IPS-18c (cell line): ENCODE measurements at regions not wholly inside any gene's neighbourhood (a gene's known extent, or its start where the extent isn't known, plus 50 kb on each side); places are given as distances from the start of the nearest gene placed in this dataset.
"Not testable (repeated sequence)": the region's sequence is repeated elsewhere in the genome, so short reads cannot be mapped to it uniquely, and the experiment has no call there.

Experiments
- H3K4me3 ChIP-seq: 2 replicates; pipeline ENCODE4 v1.7.0; 2013; ENCODE audit warnings: low read depth, mild to moderate bottlenecking, low read length, moderate library complexity; ENCODE audit not compliant: insufficient read depth
- H3K9me3 ChIP-seq: one replicate; pipeline ENCODE4 v1.6.1; 2013; ENCODE audit warnings: mild to moderate bottlenecking, low read length, moderate library complexity; ENCODE audit not compliant: control insufficient read depth, insufficient read depth

DNA sequence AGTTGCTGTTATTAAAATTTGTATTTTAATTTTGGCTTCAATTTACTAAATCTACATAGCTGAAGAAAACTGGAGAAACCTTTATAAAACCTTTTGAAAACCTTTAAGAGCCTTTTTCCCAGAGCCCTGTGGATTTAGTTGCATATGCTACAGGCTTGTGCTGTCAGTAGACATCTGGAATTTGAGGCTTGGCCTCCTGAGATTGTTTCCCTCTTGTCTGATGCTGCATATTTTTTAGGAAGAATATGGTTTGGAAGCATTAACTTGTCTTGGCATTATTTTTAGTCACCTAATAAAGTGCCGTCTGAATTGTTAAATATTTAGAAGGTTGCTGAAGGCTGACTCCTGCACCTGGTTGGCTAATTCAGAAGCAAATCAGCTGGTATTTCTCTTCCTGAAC, 369.4 kb downstream of the UTRN start:
- Histone ChIP-seq H3K4me3 (no peak overlapping the region), H3K9me3 (no peaks in the 10 kb centered on the region)

- Histone ChIP-seq H3K9me3 (no peaks in the 10 kb centered on the region), H3K4me3 (no peak overlapping the region)
Measured at GRCh38 chr6:144655376-144655775, 370.2 kb downstream of the UTRN start.

DNA sequence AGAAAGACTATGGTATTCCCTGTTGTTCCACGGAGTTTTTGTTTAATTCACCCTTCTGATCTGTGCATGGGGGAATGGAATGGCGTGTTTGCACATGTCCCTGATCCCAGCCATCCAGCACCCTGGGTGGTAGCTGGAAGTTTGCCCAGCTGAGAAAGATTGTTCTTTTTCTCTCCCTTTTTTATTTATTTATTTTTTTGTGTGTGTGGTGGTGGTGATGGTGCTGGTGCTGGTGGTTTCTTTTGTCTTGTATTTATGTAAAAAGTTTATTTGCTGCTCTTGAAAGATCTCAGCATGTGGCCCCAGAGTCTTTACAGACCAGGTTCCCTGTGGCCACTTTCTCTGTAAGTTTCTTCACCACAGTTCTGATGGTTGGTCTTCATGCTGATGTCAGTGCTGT, 372.6 kb downstream of the UTRN start:
- no peak overlapping the region for H3K4me3 ChIP-seq

GRCh38 chr6:144659202-144660182, 374.4 kb downstream of the UTRN start:
- Histone ChIP-seq H3K9me3 (no peaks in the 10 kb centered on the region), H3K4me3 (peak overlapping the region; percentile 20)

More for the DNA sequence above, 372.6 kb downstream of the UTRN start:
- H3K9me3 ChIP-seq: no peaks in the 10 kb centered on the region

DNA sequence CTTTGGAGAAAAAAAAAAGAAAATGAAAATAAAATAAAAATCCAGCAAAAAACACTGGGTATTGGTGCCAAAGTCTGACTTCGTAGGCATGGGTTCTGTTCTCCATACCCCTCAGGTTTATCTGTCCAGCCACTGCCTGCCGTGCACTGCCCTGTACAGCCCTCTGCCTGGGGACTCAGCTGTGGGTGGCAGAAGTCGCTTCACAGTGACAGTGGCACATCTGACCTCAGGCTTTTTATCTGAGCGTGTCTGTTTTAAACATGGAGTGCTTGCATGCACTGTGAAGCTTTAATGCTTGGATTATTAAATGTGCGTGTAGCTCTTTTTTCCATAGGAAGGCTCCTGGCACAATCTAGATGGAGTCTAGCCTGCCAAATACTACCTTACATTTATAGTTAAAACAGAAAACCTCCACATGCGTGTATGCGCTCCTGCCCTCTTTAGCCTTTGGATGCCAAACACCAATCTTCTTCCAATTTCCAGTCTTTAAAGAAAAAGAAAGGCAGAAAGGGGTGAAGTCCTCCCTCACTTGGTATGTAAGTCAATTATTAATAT, 375.5 kb downstream of the UTRN start:
- peak overlapping the region; percentile 32 for H3K4me3 ChIP-seq
- no peaks in the 10 kb centered on the region for H3K9me3 ChIP-seq

DNA sequence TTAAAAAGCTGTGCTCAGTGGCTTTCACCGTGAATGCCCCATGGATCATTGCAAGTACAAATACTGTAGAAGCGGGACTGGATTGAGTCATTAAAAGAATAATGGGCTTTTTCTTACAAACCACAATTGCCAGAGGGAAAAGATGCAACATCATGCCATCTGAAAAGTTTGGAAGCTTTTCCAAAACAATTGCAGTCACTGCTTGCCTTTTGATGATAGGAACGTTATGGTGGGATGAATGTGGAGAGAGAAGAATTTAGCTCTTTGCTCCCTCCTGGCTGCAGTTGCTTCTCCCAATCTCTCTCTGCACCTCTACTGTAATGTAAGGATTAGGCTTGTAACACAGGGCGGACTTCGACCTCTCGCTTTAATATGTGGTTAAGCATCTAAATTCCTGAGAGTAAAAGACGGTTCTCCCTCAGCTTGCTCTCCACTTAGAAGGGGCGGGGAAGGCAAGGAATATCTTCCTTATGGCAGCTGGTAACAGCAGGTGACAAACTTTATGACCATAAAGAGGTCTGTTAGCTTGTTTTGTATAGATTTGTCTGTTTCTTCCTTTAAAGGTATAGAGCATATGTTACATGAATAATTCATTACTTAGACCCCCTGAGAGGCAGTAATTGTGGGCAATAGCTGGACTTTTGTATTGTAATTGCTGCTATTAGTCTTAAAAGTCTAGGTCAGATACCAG, 376.1 kb downstream of the UTRN start:
- Histone ChIP-seq H3K4me3 (peak overlapping the region; percentile 32; the same call in 1 of the 2 replicates), H3K9me3 (no peaks in the 10 kb centered on the region)

- Histone ChIP-seq H3K9me3 (no peaks in the 10 kb centered on the region), H3K4me3 (no peak overlapping the region)
Measured at GRCh38 chr6:144662812-144663365, 377.8 kb downstream of the UTRN start.

- no peak overlapping the region for H3K4me3 ChIP-seq
- H3K9me3 ChIP-seq: no peaks in the 10 kb centered on the region
Measured at GRCh38 chr6:144664281-144664680, 379.1 kb downstream of the UTRN start.

DNA sequence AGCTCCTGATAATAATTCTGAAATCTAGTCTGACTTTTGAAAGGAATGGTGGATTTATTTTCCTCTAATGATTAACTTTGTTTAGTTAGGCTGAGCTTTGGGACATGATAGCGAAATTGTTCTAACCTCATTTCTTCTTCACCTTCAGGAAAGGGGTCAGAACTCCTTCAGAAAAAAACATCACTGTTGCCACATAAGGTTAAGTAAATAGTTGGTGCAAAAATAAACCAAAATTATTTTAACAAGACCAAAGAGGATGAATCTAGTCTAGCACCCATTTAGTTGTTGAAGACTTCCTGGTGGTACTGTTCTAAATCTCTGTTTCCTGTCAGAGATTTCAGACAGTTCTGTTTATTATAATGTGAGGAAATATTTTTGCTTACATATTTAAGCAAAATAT, 379.8 kb downstream of the UTRN start:
- Histone ChIP-seq H3K9me3 (no peaks in the 10 kb centered on the region), H3K4me3 (no peak overlapping the region)

DNA sequence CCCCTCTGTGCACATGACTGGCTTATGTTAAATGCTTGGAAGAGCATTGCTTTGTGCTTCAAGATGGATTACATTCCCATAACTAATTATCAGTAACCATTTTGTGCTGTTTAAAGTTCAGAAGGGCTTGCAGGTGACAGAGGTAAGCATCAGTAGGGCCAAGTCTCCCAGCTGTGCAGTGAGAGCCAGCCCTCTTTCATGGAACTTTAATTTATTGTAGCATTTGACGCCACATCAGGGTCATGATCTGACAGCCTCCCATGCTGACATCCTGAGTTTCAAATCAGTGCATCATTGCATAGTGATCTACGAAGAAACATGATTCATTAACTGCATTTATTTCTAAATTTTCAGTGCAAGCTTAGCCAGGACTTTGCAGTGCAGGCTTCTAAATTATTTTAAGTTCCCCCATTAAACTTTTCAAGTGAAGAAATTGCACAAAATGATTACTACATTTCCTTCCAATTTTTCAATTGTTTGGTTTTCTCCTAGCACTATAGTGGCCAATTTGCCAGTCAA, 380.9 kb downstream of the UTRN start:
- Histone ChIP-seq H3K9me3 (no peaks in the 10 kb centered on the region), H3K4me3 (no peak overlapping the region)

- Histone ChIP-seq H3K9me3 (no peaks in the 10 kb centered on the region), H3K4me3 (no peak overlapping the region)
Measured at GRCh38 chr6:144666781-144667180, 381.6 kb downstream of the UTRN start.

- Histone ChIP-seq H3K4me3 (no peak overlapping the region), H3K9me3 (no peaks in the 10 kb centered on the region)
Measured at GRCh38 chr6:144667532-144668503, 382.7 kb downstream of the UTRN start.

- H3K4me3 ChIP-seq, H3K9me3 ChIP-seq: not testable (repeated sequence)
Measured at GRCh38 chr6:144670259-144670658, 385.1 kb downstream of the UTRN start.

- H3K9me3 ChIP-seq: no peaks in the 10 kb centered on the region
- H3K4me3 ChIP-seq: no peak overlapping the region
Measured at GRCh38 chr6:144673807-144674206, 388.7 kb downstream of the UTRN start.

DNA sequence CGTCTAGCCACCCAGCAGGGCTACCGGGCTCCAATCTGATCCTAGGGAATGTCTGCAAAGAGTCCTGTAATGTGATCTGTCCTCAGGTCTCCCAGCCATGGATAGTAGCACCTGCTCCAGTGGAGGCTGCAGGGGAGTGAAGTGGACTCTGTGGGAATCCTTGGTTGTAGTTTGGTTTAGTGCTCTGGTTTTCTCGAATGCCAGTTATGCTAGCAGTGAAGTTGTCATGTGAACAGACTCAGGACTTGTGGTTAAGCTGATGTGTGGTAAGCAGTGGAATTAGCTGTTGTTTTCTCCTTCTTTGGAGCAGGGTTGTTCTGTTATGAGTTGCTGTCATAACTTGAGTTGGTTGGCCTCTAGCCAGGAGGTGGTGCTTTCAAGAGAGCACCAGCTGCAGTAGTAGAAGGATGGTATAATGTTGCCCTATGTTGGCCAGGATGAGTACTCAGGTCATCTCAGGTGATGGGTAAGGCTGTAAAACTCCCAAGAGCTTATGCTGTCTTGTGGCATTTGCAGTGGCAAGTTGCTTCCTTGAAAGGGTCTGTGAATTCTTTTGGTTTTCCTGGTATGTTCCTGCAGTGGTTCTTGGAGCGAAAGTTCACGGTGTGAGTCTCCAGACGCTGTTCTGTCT, 390.2 kb downstream of the UTRN start:
- Histone ChIP-seq H3K9me3 (no peaks in the 10 kb centered on the region), H3K4me3 (no peak overlapping the region)

- H3K4me3 ChIP-seq, H3K9me3 ChIP-seq: not testable (repeated sequence)
Measured at GRCh38 chr6:144676310-144676709, 391.2 kb downstream of the UTRN start.
